ENCODE measurements at regions not wholly inside any gene's neighbourhood (a gene's known extent, or its start where the extent isn't known, plus 50 kb on each side); places are given as distances from the start of the nearest gene placed in this dataset.

GRCh38 chr9:1219284-1219683 is 169.1 kb downstream of the DMRT2 start:
- no peak for TF ChIP-seq POLR2AphosphoS5 (IDR thresholded peaks at IDR 0.05)
- TF ChIP-seq POLR2A (IDR thresholded peaks at IDR 0.05), result no peak
- TF ChIP-seq EP300 (IDR thresholded peaks at IDR 0.05), result no peak
- TF ChIP-seq, protein P1, sequence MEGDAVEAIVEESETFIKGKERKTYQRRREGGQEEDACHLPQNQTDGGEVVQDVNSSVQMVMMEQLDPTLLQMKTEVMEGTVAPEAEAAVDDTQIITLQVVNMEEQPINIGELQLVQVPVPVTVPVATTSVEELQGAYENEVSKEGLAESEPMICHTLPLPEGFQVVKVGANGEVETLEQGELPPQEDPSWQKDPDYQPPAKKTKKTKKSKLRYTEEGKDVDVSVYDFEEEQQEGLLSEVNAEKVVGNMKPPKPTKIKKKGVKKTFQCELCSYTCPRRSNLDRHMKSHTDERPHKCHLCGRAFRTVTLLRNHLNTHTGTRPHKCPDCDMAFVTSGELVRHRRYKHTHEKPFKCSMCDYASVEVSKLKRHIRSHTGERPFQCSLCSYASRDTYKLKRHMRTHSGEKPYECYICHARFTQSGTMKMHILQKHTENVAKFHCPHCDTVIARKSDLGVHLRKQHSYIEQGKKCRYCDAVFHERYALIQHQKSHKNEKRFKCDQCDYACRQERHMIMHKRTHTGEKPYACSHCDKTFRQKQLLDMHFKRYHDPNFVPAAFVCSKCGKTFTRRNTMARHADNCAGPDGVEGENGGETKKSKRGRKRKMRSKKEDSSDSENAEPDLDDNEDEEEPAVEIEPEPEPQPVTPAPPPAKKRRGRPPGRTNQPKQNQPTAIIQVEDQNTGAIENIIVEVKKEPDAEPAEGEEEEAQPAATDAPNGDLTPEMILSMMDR (IDR thresholded peaks at IDR 0.05), result no peak

Measured in suprapubic skin (tissue), 4 donors.